ENCODE measurements at regions not wholly inside any gene's neighbourhood (a gene's known extent, or its start where the extent isn't known, plus 50 kb on each side); places are given as distances from the start of the nearest gene placed in this dataset.

DNA sequence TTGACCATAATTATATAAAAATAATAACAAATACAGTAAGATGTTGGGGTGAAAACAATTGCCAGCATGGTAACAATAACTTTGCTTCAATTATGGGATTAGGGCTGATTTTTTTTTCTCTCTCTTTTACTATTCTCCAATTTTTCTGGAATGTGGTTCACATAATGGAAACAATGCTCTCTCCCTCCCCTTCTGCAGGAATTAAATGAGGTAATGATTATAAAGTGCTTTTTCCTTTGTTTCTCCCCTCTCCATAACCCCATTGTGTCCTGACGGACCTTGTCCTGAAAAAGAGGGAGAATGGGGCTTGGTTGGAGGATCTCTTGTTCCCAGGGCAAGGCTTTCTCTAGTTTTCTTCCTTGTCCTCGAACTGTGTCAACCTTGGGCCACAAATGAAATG is 234.0 kb upstream of the ZNF32 start:
- TF ChIP-seq, protein P1, sequence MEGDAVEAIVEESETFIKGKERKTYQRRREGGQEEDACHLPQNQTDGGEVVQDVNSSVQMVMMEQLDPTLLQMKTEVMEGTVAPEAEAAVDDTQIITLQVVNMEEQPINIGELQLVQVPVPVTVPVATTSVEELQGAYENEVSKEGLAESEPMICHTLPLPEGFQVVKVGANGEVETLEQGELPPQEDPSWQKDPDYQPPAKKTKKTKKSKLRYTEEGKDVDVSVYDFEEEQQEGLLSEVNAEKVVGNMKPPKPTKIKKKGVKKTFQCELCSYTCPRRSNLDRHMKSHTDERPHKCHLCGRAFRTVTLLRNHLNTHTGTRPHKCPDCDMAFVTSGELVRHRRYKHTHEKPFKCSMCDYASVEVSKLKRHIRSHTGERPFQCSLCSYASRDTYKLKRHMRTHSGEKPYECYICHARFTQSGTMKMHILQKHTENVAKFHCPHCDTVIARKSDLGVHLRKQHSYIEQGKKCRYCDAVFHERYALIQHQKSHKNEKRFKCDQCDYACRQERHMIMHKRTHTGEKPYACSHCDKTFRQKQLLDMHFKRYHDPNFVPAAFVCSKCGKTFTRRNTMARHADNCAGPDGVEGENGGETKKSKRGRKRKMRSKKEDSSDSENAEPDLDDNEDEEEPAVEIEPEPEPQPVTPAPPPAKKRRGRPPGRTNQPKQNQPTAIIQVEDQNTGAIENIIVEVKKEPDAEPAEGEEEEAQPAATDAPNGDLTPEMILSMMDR (IDR thresholded peaks at IDR 0.05; ENCODE audit: low read depth, low read length) = no peak
- TF ChIP-seq EZH2phosphoT487 (IDR thresholded peaks at IDR 0.05; ENCODE audit: low read depth) = no peak
- H3K9me3 ChIP-seq (ENCODE audit: insufficient read depth, low read length) = no peaks in the 10 kb centered on the region
- H3K27me3 ChIP-seq (ENCODE audit: low read depth, low read length) = no peaks in the 10 kb centered on the region
- no peaks in the 10 kb centered on the region for H4K20me1 ChIP-seq (ENCODE audit: insufficient read depth, low read length)
- H2AFZ ChIP-seq (ENCODE audit: low read depth, low read length) = no peak overlapping the region
- H3K79me2 ChIP-seq (ENCODE audit: low read length) = no peaks in the 10 kb centered on the region
- H3K4me2 ChIP-seq (ENCODE audit: low read length) = no peak overlapping the region
- no peak overlapping the region for H3K9ac ChIP-seq (ENCODE audit: low read length)
- no peak overlapping the region for H3K27ac ChIP-seq (ENCODE audit: low read length)
- H3K4me3 ChIP-seq (ENCODE audit: low read length) = no peak overlapping the region
- H3K36me3 ChIP-seq (replicated peaks; ENCODE audit: low read depth, low read length) = no peaks in the 10 kb centered on the region
- H3K4me1 ChIP-seq (ENCODE audit: low read length) = no peaks in the 10 kb centered on the region

DNA sequence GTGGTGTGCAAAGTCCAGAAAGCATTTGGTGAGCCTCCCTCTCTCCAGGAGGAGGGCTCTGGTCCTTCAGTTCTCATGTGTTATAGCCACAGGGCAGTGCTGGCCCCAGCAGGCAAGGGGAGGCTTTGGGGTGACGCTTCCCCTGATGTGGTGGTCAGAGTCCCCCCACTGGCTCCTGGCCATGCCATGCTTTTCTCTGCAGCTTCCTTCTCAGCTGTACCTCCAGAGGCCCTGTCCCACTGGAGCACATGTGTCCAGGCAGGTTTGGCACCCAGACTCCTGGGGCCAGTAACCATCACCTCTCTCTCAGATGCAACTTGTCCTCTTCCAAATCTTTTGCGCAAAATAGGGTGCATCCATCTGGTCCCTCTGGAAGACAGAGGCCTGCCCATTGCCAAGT is 233.0 kb upstream of the ZNF32 start:
- H3K4me2 ChIP-seq (ENCODE audit: low read length) = no peak overlapping the region
- no peaks in the 10 kb centered on the region for H3K79me2 ChIP-seq (ENCODE audit: low read length)
- H3K4me1 ChIP-seq (ENCODE audit: low read length) = no peaks in the 10 kb centered on the region
- no peak overlapping the region for H2AFZ ChIP-seq (ENCODE audit: low read depth, low read length)
- no peak overlapping the region for H3K9ac ChIP-seq (ENCODE audit: low read length)
- TF ChIP-seq, protein P1 (IDR thresholded peaks at IDR 0.05; ENCODE audit: low read depth, low read length) = no peak
- no peak for TF ChIP-seq EZH2phosphoT487 (IDR thresholded peaks at IDR 0.05; ENCODE audit: low read depth)
- no peak overlapping the region for H3K27ac ChIP-seq (ENCODE audit: low read length)
- H3K4me3 ChIP-seq (ENCODE audit: low read length) = no peak overlapping the region
- H4K20me1 ChIP-seq (ENCODE audit: insufficient read depth, low read length) = no peaks in the 10 kb centered on the region
- no peaks in the 10 kb centered on the region for H3K9me3 ChIP-seq (ENCODE audit: insufficient read depth, low read length)
- no peaks in the 10 kb centered on the region for H3K27me3 ChIP-seq (ENCODE audit: low read depth, low read length)
- H3K36me3 ChIP-seq (replicated peaks; ENCODE audit: low read depth, low read length) = no peaks in the 10 kb centered on the region

DNA sequence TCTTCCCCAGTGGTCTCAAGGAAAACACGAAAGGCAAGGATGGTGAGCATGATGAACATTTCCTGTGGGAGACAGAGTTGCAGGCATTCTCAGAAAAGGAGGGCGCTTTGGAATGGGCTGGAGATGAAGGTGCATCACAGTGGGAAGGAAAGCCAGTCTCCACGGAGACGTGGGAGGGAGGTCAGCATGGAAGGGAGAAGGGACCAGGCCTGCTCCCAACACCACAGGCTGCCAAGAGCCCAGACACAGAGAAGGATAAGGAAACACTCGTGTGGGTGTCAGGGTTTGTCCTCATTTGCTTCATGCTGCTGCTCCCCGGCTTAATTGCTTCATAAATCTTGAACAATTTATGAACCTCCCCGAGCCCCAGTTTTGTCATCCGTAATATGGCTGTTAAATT is 231.5 kb upstream of the ZNF32 start:
- Histone ChIP-seq H4K20me1 (ENCODE audit: insufficient read depth, low read length) (no peaks in the 10 kb centered on the region), H2AFZ (ENCODE audit: low read depth, low read length) (no peak overlapping the region), H3K9me3 (ENCODE audit: insufficient read depth, low read length) (no peaks in the 10 kb centered on the region), H3K9ac (ENCODE audit: low read length) (no peak overlapping the region), H3K27ac (ENCODE audit: low read length) (no peak overlapping the region), H3K4me3 (ENCODE audit: low read length) (no peak overlapping the region), H3K4me2 (ENCODE audit: low read length) (no peak overlapping the region), H3K27me3 (ENCODE audit: low read depth, low read length) (no peaks in the 10 kb centered on the region), H3K79me2 (ENCODE audit: low read length) (no peaks in the 10 kb centered on the region), H3K36me3 (replicated peaks; ENCODE audit: low read depth, low read length) (no peaks in the 10 kb centered on the region), H3K4me1 (ENCODE audit: low read length) (no peaks in the 10 kb centered on the region)
- no peak for TF ChIP-seq EZH2phosphoT487 (IDR thresholded peaks at IDR 0.05; ENCODE audit: low read depth)
- TF ChIP-seq, protein P1 (IDR thresholded peaks at IDR 0.05; ENCODE audit: low read depth, low read length) = no peak

DNA sequence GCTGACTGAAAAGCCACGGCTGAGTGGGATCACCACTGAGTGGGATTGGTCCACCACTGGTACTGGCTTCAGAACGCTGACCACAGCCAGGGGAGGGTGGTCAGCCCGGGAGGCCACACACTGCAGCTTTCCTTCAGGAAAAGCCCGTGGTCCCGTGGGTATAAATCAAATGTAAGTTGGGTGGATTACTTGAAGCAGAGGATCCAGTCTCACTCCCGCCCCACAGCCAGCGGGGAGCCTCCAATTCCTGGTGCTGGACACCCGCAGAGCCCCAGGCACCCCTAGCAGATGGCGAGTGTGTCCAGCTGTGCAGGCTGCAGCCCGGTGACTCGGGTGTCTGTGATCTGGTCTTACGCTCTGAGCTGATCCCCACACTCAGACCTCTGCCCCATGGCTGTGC is 231.1 kb upstream of the ZNF32 start:
- no peak overlapping the region for H3K4me3 ChIP-seq (ENCODE audit: low read length)
- no peaks in the 10 kb centered on the region for H3K4me1 ChIP-seq (ENCODE audit: low read length)
- no peak overlapping the region for H2AFZ ChIP-seq (ENCODE audit: low read depth, low read length)
- H3K79me2 ChIP-seq (ENCODE audit: low read length) = no peaks in the 10 kb centered on the region
- H4K20me1 ChIP-seq (ENCODE audit: insufficient read depth, low read length) = no peaks in the 10 kb centered on the region
- no peak overlapping the region for H3K27ac ChIP-seq (ENCODE audit: low read length)
- no peaks in the 10 kb centered on the region for H3K9me3 ChIP-seq (ENCODE audit: insufficient read depth, low read length)
- no peak overlapping the region for H3K4me2 ChIP-seq (ENCODE audit: low read length)
- H3K36me3 ChIP-seq (replicated peaks; ENCODE audit: low read depth, low read length) = no peaks in the 10 kb centered on the region
- H3K27me3 ChIP-seq (ENCODE audit: low read depth, low read length) = no peaks in the 10 kb centered on the region
- no peak overlapping the region for H3K9ac ChIP-seq (ENCODE audit: low read length)
- TF ChIP-seq, protein P1 (IDR thresholded peaks at IDR 0.05; ENCODE audit: low read depth, low read length) = no peak
- no peak for TF ChIP-seq EZH2phosphoT487 (IDR thresholded peaks at IDR 0.05; ENCODE audit: low read depth)
